ENCODE measurements at regions not wholly inside any gene's neighbourhood (a gene's known extent, or its start where the extent isn't known, plus 50 kb on each side); places are given as distances from the start of the nearest gene placed in this dataset.

- no peak for TF ChIP-seq ESRRG (CRISPR knock-in tag; IDR thresholded peaks at IDR 0.05)
- TF ChIP-seq CSDC2 (CRISPR knock-in tag; IDR thresholded peaks at IDR 0.05), result no peak
- TF ChIP-seq ZNF565 (CRISPR knock-in tag; conservative IDR thresholded peaks at IDR 0.05; ENCODE audit: low read depth), result no peak
- no peak for ATAC-seq
Measured at GRCh38 chr17:34001246-34001645, 253.8 kb upstream of the CCL2 start.

GRCh38 chr17:34006126-34006525 lies 249.0 kb upstream of the CCL2 start:
- TF ChIP-seq ARNTL (CRISPR knock-in tag; IDR thresholded peaks at IDR 0.05; ENCODE audit: borderline replicate concordance, low read depth) (no peak), ZFP3 (CRISPR knock-in tag; IDR thresholded peaks at IDR 0.05) (no peak), TCF4 (CRISPR knock-in tag; IDR thresholded peaks at IDR 0.05; ENCODE audit: borderline replicate concordance) (no peak), CSDC2 (CRISPR knock-in tag; IDR thresholded peaks at IDR 0.05) (no peak), SNAI2 (CRISPR knock-in tag; IDR thresholded peaks at IDR 0.05) (no peak), ESRRG (CRISPR knock-in tag; IDR thresholded peaks at IDR 0.05) (no peak), ZNF8 (CRISPR knock-in tag; IDR thresholded peaks at IDR 0.05) (no peak), TOX (CRISPR knock-in tag; IDR thresholded peaks at IDR 0.05; ENCODE audit: borderline replicate concordance) (no peak), ZNF70 (CRISPR knock-in tag; IDR thresholded peaks at IDR 0.05) (no peak), GLIS3 (CRISPR knock-in tag; IDR thresholded peaks at IDR 0.05) (no peak), RARB (CRISPR knock-in tag; IDR thresholded peaks at IDR 0.05) (no peak), ZFP30 (CRISPR knock-in tag; IDR thresholded peaks at IDR 0.05) (no peak), BACH2 (CRISPR knock-in tag; IDR thresholded peaks at IDR 0.05; ENCODE audit: borderline replicate concordance) (no peak)
- TF ChIP-seq, protein P1, sequence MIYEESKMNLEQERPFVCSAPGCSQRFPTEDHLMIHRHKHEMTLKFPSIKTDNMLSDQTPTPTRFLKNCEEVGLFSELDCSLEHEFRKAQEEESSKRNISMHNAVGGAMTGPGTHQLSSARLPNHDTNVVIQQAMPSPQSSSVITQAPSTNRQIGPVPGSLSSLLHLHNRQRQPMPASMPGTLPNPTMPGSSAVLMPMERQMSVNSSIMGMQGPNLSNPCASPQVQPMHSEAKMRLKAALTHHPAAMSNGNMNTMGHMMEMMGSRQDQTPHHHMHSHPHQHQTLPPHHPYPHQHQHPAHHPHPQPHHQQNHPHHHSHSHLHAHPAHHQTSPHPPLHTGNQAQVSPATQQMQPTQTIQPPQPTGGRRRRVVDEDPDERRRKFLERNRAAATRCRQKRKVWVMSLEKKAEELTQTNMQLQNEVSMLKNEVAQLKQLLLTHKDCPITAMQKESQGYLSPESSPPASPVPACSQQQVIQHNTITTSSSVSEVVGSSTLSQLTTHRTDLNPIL (CRISPR knock-in tag; IDR thresholded peaks at IDR 0.05; ENCODE audit: low read depth), result no peak
- TF ChIP-seq, protein P2, sequence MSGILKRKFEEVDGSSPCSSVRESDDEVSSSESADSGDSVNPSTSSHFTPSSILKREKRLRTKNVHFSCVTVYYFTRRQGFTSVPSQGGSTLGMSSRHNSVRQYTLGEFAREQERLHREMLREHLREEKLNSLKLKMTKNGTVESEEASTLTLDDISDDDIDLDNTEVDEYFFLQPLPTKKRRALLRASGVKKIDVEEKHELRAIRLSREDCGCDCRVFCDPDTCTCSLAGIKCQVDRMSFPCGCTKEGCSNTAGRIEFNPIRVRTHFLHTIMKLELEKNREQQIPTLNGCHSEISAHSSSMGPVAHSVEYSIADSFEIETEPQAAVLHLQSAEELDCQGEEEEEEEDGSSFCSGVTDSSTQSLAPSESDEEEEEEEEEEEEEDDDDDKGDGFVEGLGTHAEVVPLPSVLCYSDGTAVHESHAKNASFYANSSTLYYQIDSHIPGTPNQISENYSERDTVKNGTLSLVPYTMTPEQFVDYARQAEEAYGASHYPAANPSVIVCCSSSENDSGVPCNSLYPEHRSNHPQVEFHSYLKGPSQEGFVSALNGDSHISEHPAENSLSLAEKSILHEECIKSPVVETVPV (CRISPR knock-in tag; IDR thresholded peaks at IDR 0.05), result no peak
- TF ChIP-seq, protein P3, sequence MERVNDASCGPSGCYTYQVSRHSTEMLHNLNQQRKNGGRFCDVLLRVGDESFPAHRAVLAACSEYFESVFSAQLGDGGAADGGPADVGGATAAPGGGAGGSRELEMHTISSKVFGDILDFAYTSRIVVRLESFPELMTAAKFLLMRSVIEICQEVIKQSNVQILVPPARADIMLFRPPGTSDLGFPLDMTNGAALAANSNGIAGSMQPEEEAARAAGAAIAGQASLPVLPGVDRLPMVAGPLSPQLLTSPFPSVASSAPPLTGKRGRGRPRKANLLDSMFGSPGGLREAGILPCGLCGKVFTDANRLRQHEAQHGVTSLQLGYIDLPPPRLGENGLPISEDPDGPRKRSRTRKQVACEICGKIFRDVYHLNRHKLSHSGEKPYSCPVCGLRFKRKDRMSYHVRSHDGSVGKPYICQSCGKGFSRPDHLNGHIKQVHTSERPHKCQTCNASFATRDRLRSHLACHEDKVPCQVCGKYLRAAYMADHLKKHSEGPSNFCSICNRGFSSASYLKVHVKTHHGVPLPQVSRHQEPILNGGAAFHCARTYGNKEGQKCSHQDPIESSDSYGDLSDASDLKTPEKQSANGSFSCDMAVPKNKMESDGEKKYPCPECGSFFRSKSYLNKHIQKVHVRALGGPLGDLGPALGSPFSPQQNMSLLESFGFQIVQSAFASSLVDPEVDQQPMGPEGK (CRISPR knock-in tag; IDR thresholded peaks at IDR 0.05; ENCODE audit: borderline replicate concordance), result no peak
- no peak for ATAC-seq

DNA sequence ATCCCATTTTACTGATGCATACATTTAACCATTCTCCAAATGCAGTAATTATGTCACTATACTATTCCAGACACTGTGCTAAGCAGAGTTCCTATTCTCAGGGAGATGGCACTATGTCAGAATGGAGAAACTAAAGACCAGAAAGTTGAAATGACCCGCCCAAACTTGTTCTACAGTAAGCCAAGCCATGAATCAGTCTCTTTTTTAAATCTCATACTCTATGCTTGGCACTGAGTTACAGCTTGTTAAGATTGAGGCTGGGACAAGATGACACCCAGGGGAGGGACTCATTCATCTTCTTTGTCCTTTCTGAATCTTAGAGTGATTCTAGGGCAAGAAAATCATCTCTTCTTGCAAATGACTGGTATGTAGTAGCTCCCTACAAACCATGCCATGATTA lies 247.0 kb upstream of the CCL2 start:
- TF ChIP-seq TOX (CRISPR knock-in tag; IDR thresholded peaks at IDR 0.05; ENCODE audit: borderline replicate concordance), result no peak
- no peak for TF ChIP-seq GLIS3 (CRISPR knock-in tag; IDR thresholded peaks at IDR 0.05)
- TF ChIP-seq, protein P2 (CRISPR knock-in tag; IDR thresholded peaks at IDR 0.05), result no peak
- TF ChIP-seq ARNTL (CRISPR knock-in tag; IDR thresholded peaks at IDR 0.05; ENCODE audit: borderline replicate concordance, low read depth), result no peak
- TF ChIP-seq ZNF8 (CRISPR knock-in tag; IDR thresholded peaks at IDR 0.05), result no peak
- TF ChIP-seq SNAI2 (CRISPR knock-in tag; IDR thresholded peaks at IDR 0.05), result no peak
- no peak for TF ChIP-seq RARB (CRISPR knock-in tag; IDR thresholded peaks at IDR 0.05)
- TF ChIP-seq, protein P3 (CRISPR knock-in tag; IDR thresholded peaks at IDR 0.05; ENCODE audit: borderline replicate concordance), result no peak
- no peak for TF ChIP-seq PPARA (CRISPR knock-in tag; IDR thresholded peaks at IDR 0.05; ENCODE audit: borderline replicate concordance)
- no peak for TF ChIP-seq ZNF70 (CRISPR knock-in tag; IDR thresholded peaks at IDR 0.05)
- no peak for TF ChIP-seq ZC3H10 (CRISPR knock-in tag; IDR thresholded peaks at IDR 0.05)
- no peak for TF ChIP-seq BACH2 (CRISPR knock-in tag; IDR thresholded peaks at IDR 0.05; ENCODE audit: borderline replicate concordance)
- TF ChIP-seq ESRRG (CRISPR knock-in tag; IDR thresholded peaks at IDR 0.05), result no peak
- TF ChIP-seq POU6F1 (CRISPR knock-in tag; IDR thresholded peaks at IDR 0.05; ENCODE audit: borderline replicate concordance, low read depth), result no peak
- TF ChIP-seq ZFP30 (CRISPR knock-in tag; IDR thresholded peaks at IDR 0.05), result no peak
- no peak for TF ChIP-seq OSR1 (CRISPR knock-in tag; IDR thresholded peaks at IDR 0.05)
- no peak for TF ChIP-seq TSHZ2 (CRISPR knock-in tag; IDR thresholded peaks at IDR 0.05)
- no peak for ATAC-seq
